GM12873 (cell line): ENCODE measurements at regions not wholly inside any gene's neighbourhood (a gene's known extent, or its start where the extent isn't known, plus 50 kb on each side); places are given as distances from the start of the nearest gene placed in this dataset.

Source experiments
- CTCF ChIP-seq: IDR thresholded peaks from 2 replicates; pipeline ENCODE4 v1.5.1; 2012; ENCODE audit warnings: low read depth, mild to moderate bottlenecking, moderate library complexity, low read length, control low read depth; ENCODE audit not compliant: insufficient read depth; ENCODE audit errors: missing control alignments

DNA sequence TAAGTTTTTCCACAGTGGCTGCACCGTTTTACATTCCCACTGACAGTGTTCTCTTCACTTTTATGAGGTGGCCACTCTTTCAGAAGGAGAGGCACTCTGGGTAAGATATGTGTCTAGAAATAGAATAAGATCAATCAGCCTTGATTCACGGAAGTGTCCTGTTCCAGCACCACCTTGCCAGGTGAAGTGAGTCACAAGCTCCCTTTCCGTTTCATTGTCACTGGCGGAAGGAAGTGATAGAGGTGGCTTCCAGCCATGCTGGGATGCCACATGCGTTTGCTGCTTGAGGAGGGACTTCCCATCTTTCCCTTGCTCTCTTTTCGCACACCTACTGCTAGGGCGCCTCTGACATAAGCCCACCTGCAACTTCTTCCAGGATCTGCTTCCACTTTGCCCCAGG is 217.1 kb downstream of the PIK3R1 start:
- no peak for TF ChIP-seq CTCF

DNA sequence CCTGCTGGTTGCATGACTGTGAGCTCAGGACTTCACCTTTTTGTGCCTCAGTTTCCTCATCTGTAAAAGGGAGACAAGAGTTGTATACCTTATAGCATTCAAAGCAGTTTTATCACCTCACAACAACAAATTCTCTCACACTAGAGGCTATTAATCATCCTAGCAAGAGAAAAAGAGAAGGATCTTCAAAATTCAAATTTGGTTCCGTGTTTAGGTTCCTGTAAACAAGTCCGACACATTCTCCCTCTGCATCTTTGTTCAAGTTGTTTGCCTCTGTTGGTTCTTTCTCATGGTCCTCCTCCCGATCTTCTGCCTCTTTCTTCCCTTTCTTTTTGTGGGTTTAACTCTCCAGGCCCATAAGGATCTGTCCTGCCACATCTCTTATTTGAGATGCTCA is 218.0 kb downstream of the PIK3R1 start:
- TF ChIP-seq CTCF = no peak

GRCh38 chr5:68433923-68434879 is 218.6 kb downstream of the PIK3R1 start:
- no peak for TF ChIP-seq CTCF

DNA sequence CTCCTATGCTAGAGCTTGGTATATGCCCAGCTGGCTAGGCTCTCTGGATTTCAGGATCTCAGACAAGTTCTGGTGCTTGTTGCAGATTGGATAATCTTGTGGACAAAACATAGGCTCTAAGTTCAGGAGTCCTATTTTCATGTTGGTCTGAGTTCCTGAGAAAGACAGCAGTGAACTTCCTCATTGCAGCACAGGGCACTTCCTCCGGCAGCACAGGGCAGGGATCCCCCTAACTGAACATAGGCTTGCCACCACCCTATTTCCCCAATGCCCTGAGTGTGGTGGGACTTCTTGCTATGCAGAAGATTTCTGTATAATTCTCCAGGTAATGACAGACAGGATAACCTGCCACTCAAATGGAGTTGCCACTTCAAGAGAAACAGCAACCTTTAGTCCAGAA is 220.1 kb downstream of the PIK3R1 start:
- no peak for TF ChIP-seq CTCF

- no peak for TF ChIP-seq CTCF
Observed at GRCh38 chr5:68436686-68437520, 221.3 kb downstream of the PIK3R1 start.

DNA sequence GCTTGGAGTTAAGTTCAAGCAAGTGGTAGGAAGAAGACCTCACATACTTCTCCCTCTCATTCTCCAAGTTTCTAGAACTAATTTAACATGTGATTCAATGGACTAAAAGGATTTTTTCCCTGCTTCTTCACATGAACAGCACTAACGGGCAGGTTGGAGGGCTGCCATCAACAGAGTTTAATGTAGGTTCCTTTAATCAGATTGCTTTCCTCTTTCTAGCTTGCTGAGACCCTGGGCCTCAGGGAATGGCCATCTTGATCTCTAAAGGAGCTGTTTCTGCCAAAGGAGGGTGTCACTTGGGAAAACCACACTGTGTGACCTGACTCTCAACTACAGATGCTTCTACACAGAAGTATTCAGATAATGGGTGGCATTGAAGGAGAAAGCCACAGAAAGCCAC is 223.3 kb downstream of the PIK3R1 start:
- no peak for TF ChIP-seq CTCF

- TF ChIP-seq CTCF = no peak
Observed at GRCh38 chr5:68440245-68440644, 224.7 kb downstream of the PIK3R1 start.
